ENCODE measurements at regions not wholly inside any gene's neighbourhood (a gene's known extent, or its start where the extent isn't known, plus 50 kb on each side); places are given as distances from the start of the nearest gene placed in this dataset.

GRCh38 chr1:29650476-29650875 is 414.2 kb downstream of the PTPRU start:
- Histone ChIP-seq H3K9me3 (ENCODE audit: control insufficient read depth in 4 of 4, low read length in 3 of 4) (no peaks in the 10 kb centered on the region), H3K4me1 (ENCODE audit: control insufficient read depth in 4 of 4, insufficient read depth in 4 of 4, low read length in 3 of 4) (no peaks in the 10 kb centered on the region), H3K27me3 (ENCODE audit: control insufficient read depth in 4 of 4, insufficient read depth in 4 of 4, low read length in 3 of 4) (peaks cover 0 to 3% (median 0%) of the 10 kb centered on the region in 4 donors), H3K9ac (ENCODE audit: low read depth in 1 of 2, low read length in 2 of 2) (no peak overlapping the region), H3K4me3 (ENCODE audit: low read depth in 1 of 3, low read length in 3 of 3) (no peak overlapping the region), H3K36me3 (ENCODE audit: control insufficient read depth in 4 of 4, insufficient read depth in 3 of 4, low read depth in 1 of 4, low read length in 3 of 4) (no peaks in the 10 kb centered on the region), H3K27ac (ENCODE audit: low read depth in 1 of 2, low read length in 2 of 2) (no peak overlapping the region)
- DNase-seq (ENCODE audit: low spot score) = no peak
- 91% methylated on average over 3 of the region's 3 CpGs for WGBS
- TF ChIP-seq MAX (IDR thresholded peaks at IDR 0.05) (no peak), REST (IDR thresholded peaks at IDR 0.05) (no peak), GABPA (IDR thresholded peaks at IDR 0.05 in 1 of 2, conservative IDR thresholded peaks at IDR 0.05 in 1 of 2) (no peak), EGR1 (IDR thresholded peaks at IDR 0.05; ENCODE audit: low read depth in 2 of 2) (no peak), YY1 (IDR thresholded peaks at IDR 0.05) (no peak), ATF3 (IDR thresholded peaks at IDR 0.05) (no peak), CTCF (IDR thresholded peaks at IDR 0.05; ENCODE audit: low read depth, low read length, missing input control) (no peak), JUND (IDR thresholded peaks at IDR 0.05) (no peak), TAF1 (conservative IDR thresholded peaks at IDR 0.05) (no peak), SP1 (IDR thresholded peaks at IDR 0.05) (no peak), FOXA2 (IDR thresholded peaks at IDR 0.05) (no peak), HNF4G (IDR thresholded peaks at IDR 0.05) (no peak), ZBTB33 (IDR thresholded peaks at IDR 0.05) (no peak), HNF4A (conservative IDR thresholded peaks at IDR 0.05) (no peak), RXRA (IDR thresholded peaks at IDR 0.05) (no peak)

GRCh38 chr1:29650041-29650400 is 413.7 kb downstream of the PTPRU start:
- no peaks in the 10 kb centered on the region for H3K4me1 ChIP-seq (ENCODE audit: control insufficient read depth in 4 of 4, insufficient read depth in 4 of 4, low read length in 3 of 4)
- DNase-seq (ENCODE audit: low spot score) = no peak
- no peaks in the 10 kb centered on the region for H3K27me3 ChIP-seq (ENCODE audit: control insufficient read depth in 4 of 4, insufficient read depth in 4 of 4, low read length in 3 of 4)
- no peak overlapping the region for H3K27ac ChIP-seq (ENCODE audit: low read depth in 1 of 2, low read length in 2 of 2)
- no peak overlapping the region for H3K9ac ChIP-seq (ENCODE audit: low read depth in 1 of 2, low read length in 2 of 2)
- no peak overlapping the region for H3K4me3 ChIP-seq (ENCODE audit: low read depth in 1 of 3, low read length in 3 of 3)
- WGBS = 80% methylated on average over 8 of the region's 8 CpGs
- no peaks in the 10 kb centered on the region for H3K36me3 ChIP-seq (ENCODE audit: control insufficient read depth in 4 of 4, insufficient read depth in 3 of 4, low read depth in 1 of 4, low read length in 3 of 4)
- H3K9me3 ChIP-seq (ENCODE audit: control insufficient read depth in 4 of 4, low read length in 3 of 4) = no peaks in the 10 kb centered on the region
- TF ChIP-seq HNF4A (conservative IDR thresholded peaks at IDR 0.05) (no peak), TAF1 (conservative IDR thresholded peaks at IDR 0.05) (no peak), SP1 (IDR thresholded peaks at IDR 0.05) (no peak), ATF3 (IDR thresholded peaks at IDR 0.05) (no peak), YY1 (IDR thresholded peaks at IDR 0.05) (no peak), ZBTB33 (IDR thresholded peaks at IDR 0.05) (no peak), REST (IDR thresholded peaks at IDR 0.05) (no peak), JUND (IDR thresholded peaks at IDR 0.05) (no peak), NR2F2 (IDR thresholded peaks at IDR 0.05) (no peak), EGR1 (IDR thresholded peaks at IDR 0.05; ENCODE audit: low read depth in 2 of 2) (no peak), GABPA (IDR thresholded peaks at IDR 0.05 in 1 of 2, conservative IDR thresholded peaks at IDR 0.05 in 1 of 2) (no peak), MAX (IDR thresholded peaks at IDR 0.05) (no peak)
